Keratinocyte (primary cell): ENCODE measurements at regions not wholly inside any gene's neighbourhood (a gene's known extent, or its start where the extent isn't known, plus 50 kb on each side); places are given as distances from the start of the nearest gene placed in this dataset.

Experiments
- DNase-seq: peaks from one replicate; pipeline ENCODE4 v3.0.0-alpha.2; 2011; ENCODE audit warnings: low read depth, missing footprints, low spot score
- FAIRE-seq: peaks from 2 replicates; lab custom pipeline; 2011; peaks lifted over from hg19 to GRCh38; lab: Jason Lieb, UNC
- H2AFZ ChIP-seq: 2 replicates; pipeline ENCODE4 v1.6.0; 2012; ENCODE audit warnings: low read length, control low read depth, inconsistent platforms; ENCODE audit not compliant: control insufficient read depth
- H3K27ac ChIP-seq: 2 replicates; pipeline ENCODE4 v1.5.1; 2011; ENCODE audit warnings: low read length; ENCODE audit not compliant: control insufficient read depth, insufficient read depth
- H3K27me3 ChIP-seq: 3 replicates; pipeline ENCODE4 v1.6.0; 2011; ENCODE audit warnings: low read length; ENCODE audit not compliant: control insufficient read depth, insufficient read depth; ENCODE audit errors: extremely low read depth
- H3K36me3 ChIP-seq, 2 experiments: 2 replicates in 1 of 2; 3 replicates in 1 of 2; pipeline ENCODE4 v1.5.1; 2011; ENCODE audit warnings: low read length in 2 of 2, mild to moderate bottlenecking in 1 of 2; ENCODE audit not compliant: control insufficient read depth in 2 of 2, insufficient read depth in 2 of 2; ENCODE audit errors: extremely low read depth in 1 of 2
- H3K4me1 ChIP-seq: 3 replicates; pipeline ENCODE4 v1.5.1; 2011; ENCODE audit warnings: low read length; ENCODE audit not compliant: control insufficient read depth, insufficient read depth; ENCODE audit errors: extremely low read depth
- H3K4me2 ChIP-seq: 3 replicates; pipeline ENCODE4 v1.6.0; 2011; ENCODE audit warnings: low read depth, low read length; ENCODE audit not compliant: control insufficient read depth, insufficient read depth; ENCODE audit errors: extremely low read depth
- H3K4me3 ChIP-seq, 3 experiments: fragments of 200-600 bp in 1 of 3; sonication (generic) in 1 of 3; 2 replicates in 2 of 3; 3 replicates in 1 of 3; pipeline ENCODE4 v1.5.1; 2011 to 2016; ENCODE audit warnings: low read length in 3 of 3, mild to moderate bottlenecking in 3 of 3, control low read depth in 2 of 3, inconsistent platforms in 1 of 3, low read depth in 1 of 3, mixed read lengths in 1 of 3, mixed run types in 1 of 3, moderate library complexity in 1 of 3; ENCODE audit not compliant: control insufficient read depth in 2 of 3, insufficient read depth in 2 of 3; ENCODE audit errors: extremely low read depth in 1 of 3
- H3K79me2 ChIP-seq: 2 replicates; pipeline ENCODE4 v1.6.0; 2012; ENCODE audit warnings: low read length; ENCODE audit not compliant: control insufficient read depth, insufficient read depth
- H3K9ac ChIP-seq: 3 replicates; pipeline ENCODE4 v1.6.0; 2011; ENCODE audit warnings: low read length; ENCODE audit not compliant: control insufficient read depth, insufficient read depth; ENCODE audit errors: extremely low read depth
- H3K9me1 ChIP-seq: 3 replicates; pipeline ENCODE4 v1.6.0; 2011; ENCODE audit warnings: low read length; ENCODE audit not compliant: control insufficient read depth, insufficient read depth; ENCODE audit errors: extremely low read depth
- H3K9me3 ChIP-seq: 2 replicates; pipeline ENCODE4 v1.5.1; 2012; ENCODE audit warnings: low read depth, low read length; ENCODE audit not compliant: control insufficient read depth
- H4K20me1 ChIP-seq: 3 replicates; pipeline ENCODE4 v1.6.0; 2011; ENCODE audit warnings: low read length; ENCODE audit not compliant: control insufficient read depth, insufficient read depth; ENCODE audit errors: extremely low read depth
- EZH2 ChIP-seq: IDR thresholded peaks from one replicate; pipeline ENCODE4 v1.6.1; 2012; ENCODE audit warnings: inconsistent platforms, mild to moderate bottlenecking, low read length, moderate library complexity
- dilution Hi-C: fragments of 300-500 bp; cut with MboI; formaldehyde crosslinking; loops from one replicate; pipeline ENCODE4 v1.7.0; 2020; ENCODE audit warnings: low sequenced_read_pairs; ENCODE audit not compliant: extremely low pct_ligation_motif_present
- TF ChIP-seq, protein P1 (sequence below), 3 experiments: IDR thresholded peaks in 1 of 3; conservative IDR thresholded peaks in 1 of 3; optimal IDR thresholded peaks in 1 of 3; 2 replicates in 2 of 3; 3 replicates in 1 of 3; pipeline versions ENCODE3 to v1.5.1; 2011; ENCODE audit warnings: low read length in 3 of 3, mild to moderate bottlenecking in 3 of 3, moderate library complexity in 2 of 3, control low read depth in 1 of 3, inconsistent platforms in 1 of 3; ENCODE audit not compliant: insufficient read depth in 2 of 3; ENCODE audit errors: extremely low read depth in 1 of 3

- no peak overlapping the region for H3K4me2 ChIP-seq
- H3K36me3 ChIP-seq, result no peaks in the 10 kb centered on the region
- FAIRE-seq, result no peak
- dilution Hi-C loops, result no loop called here
- H3K9ac ChIP-seq, result no peak overlapping the region
- H2AFZ ChIP-seq, result no peak overlapping the region
- H3K27me3 ChIP-seq, result no peaks in the 10 kb centered on the region
- no peaks in the 10 kb centered on the region for H4K20me1 ChIP-seq
- DNase-seq, result no peak
- H3K9me3 ChIP-seq, result peaks cover 16% of the 10 kb centered on the region
- no peaks in the 10 kb centered on the region for H3K4me1 ChIP-seq
- H3K79me2 ChIP-seq, result no peaks in the 10 kb centered on the region
- TF ChIP-seq, protein P1, sequence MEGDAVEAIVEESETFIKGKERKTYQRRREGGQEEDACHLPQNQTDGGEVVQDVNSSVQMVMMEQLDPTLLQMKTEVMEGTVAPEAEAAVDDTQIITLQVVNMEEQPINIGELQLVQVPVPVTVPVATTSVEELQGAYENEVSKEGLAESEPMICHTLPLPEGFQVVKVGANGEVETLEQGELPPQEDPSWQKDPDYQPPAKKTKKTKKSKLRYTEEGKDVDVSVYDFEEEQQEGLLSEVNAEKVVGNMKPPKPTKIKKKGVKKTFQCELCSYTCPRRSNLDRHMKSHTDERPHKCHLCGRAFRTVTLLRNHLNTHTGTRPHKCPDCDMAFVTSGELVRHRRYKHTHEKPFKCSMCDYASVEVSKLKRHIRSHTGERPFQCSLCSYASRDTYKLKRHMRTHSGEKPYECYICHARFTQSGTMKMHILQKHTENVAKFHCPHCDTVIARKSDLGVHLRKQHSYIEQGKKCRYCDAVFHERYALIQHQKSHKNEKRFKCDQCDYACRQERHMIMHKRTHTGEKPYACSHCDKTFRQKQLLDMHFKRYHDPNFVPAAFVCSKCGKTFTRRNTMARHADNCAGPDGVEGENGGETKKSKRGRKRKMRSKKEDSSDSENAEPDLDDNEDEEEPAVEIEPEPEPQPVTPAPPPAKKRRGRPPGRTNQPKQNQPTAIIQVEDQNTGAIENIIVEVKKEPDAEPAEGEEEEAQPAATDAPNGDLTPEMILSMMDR (optimal IDR thresholded peaks at IDR 0.05 in 1 of 3, IDR thresholded peaks at IDR 0.05 in 1 of 3, conservative IDR thresholded peaks at IDR 0.05 in 1 of 3; ENCODE audit: extremely low read depth in 1 of 3, insufficient read depth in 2 of 3, low read length in 3 of 3), result no peak
- TF ChIP-seq EZH2, result no peak
- H3K9me1 ChIP-seq, result no peaks in the 10 kb centered on the region
- H3K27ac ChIP-seq, result no peak overlapping the region
- H3K4me3 ChIP-seq, result no peak overlapping the region
Observed at GRCh38 chr22:47919001-47919441, 1156.6 kb downstream of the TBC1D22A start.

DNA sequence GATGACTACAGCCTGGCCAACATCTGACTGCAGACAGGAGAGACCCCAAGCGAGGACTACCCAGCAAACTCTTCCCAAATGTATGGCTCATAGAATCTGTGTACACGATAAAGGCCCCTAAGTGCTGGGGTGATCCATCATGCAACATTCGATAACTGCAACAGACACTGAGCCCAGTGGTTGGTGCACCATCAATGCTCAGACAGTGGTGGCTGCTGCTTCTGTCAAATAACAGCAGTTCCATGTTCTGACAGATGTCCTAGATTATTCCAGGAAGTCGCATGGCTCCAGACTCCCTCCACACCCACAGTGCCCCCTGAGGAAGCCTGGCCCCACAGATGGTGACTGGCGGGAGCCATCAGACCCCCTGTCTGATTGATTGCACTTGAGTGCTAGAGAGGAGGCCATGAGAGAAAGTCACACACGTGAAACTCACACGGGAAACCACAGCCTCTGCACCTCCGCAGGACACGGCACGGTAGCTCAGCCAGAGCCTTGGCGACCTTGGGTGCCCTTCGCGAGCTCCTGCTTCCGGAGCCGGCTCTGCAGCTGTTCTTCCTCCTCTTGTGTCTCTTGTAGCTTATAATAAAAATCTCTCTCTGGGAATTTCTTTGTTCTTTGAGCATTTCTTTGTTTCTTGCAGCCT, 1155.9 kb downstream of the TBC1D22A start:
- H3K9me1 ChIP-seq, result no peaks in the 10 kb centered on the region
- no peaks in the 10 kb centered on the region for H3K27me3 ChIP-seq
- H3K9me3 ChIP-seq, result peaks cover 16% of the 10 kb centered on the region
- H3K4me1 ChIP-seq, result no peaks in the 10 kb centered on the region
- no peaks in the 10 kb centered on the region for H3K79me2 ChIP-seq
- FAIRE-seq (no peak), DNase-seq (no peak)
- H3K27ac ChIP-seq, result no peak overlapping the region
- H3K36me3 ChIP-seq, result no peaks in the 10 kb centered on the region
- H3K4me3 ChIP-seq, result no peak overlapping the region
- H3K4me2 ChIP-seq, result no peak overlapping the region
- no peak overlapping the region for H2AFZ ChIP-seq
- no peak overlapping the region for H3K9ac ChIP-seq
- no peak for TF ChIP-seq EZH2
- TF ChIP-seq, protein P1 (optimal IDR thresholded peaks at IDR 0.05 in 1 of 3, IDR thresholded peaks at IDR 0.05 in 1 of 3, conservative IDR thresholded peaks at IDR 0.05 in 1 of 3; ENCODE audit: extremely low read depth in 1 of 3, insufficient read depth in 2 of 3, low read length in 3 of 3), result no peak
- no peaks in the 10 kb centered on the region for H4K20me1 ChIP-seq
- dilution Hi-C loops, result no loop called here
